HG03103 (cell line): ENCODE measurements at regions not wholly inside any gene's neighbourhood (a gene's known extent, or its start where the extent isn't known, plus 50 kb on each side); places are given as distances from the start of the nearest gene placed in this dataset.
"Not testable (repeated sequence)": the region's sequence is repeated elsewhere in the genome, so short reads cannot be mapped to it uniquely, and the experiment has no call there.

ENCODE experiments used
- ATAC-seq: cut with Tn5 transposase; IDR thresholded peaks from one replicate; pipeline ENCODE4 v1.9.1; 2021; ENCODE audit warnings: low read depth; ENCODE audit not compliant: unreplicated experiment

DNA sequence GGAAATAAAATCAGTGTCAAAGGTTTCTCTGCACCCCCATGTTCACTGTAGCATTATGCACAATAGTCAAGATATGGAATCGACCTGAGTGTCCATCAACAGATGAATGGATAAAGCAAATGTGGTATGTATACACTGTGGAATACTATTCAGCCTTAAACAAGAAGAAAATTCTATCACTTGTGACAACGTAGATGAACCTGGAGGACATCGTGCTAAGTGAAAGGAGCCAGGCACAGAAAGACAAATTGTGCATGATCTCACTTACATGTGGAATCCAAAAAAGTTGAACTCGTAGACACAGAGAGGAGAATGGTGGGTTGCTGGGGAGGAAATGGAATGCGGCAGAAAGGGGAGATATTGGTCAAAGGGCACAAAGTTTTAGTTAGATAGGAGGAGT is 136.3 kb upstream of the ESR1 start:
- ATAC-seq, result no peak

DNA sequence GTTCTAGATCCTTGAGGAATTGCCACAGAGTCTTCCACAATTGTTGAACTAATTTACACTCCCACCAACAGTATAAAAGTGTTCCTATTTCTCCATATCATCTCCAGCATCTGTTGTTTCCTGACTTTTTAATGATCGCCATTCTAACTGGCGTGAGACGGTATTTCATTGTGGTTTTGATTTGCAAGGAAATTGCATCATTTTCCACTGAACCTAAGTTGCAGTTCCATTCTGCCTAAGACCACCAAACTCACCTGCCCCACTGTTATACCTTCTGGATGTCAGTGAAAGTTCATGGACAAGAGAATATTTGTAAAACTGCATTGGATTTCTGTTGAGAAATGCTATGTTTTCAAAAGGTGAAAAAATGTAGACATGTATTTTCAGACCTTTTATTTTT is 132.9 kb upstream of the ESR1 start:
- ATAC-seq, result no peak

DNA sequence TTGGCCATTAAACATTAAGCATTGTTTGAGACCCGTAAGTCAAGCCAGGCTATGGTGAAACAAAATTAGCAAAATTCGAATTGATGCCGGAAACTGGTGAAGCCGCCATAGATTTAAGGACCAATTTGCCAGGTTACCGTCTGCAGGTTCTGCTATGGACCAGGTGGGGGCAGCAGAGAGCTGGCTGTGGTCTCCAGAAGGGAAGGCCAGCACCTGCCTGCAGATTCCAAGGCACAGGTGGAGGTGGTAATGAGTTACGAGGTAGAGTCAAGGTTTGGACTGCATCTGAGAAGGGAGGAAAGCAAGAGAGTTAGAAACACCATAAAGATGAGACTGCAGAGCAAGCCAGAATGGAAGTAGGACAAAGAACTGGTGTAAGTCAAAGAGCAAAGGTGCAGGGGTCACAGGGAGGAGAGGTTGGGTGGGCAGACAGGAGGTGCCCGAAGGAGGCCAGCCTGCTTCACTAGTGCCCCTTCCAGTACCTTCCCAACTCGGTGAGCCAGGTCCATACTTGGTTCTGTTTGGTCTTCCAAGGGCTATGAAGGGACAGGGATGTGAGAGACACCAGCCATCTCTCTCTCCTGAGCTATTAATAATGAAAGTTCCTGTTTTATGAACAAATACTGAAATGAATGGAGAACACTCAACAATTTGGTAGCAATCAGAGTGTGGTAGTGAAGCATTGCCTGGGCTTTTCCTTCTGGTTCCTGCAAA is 131.6 kb upstream of the ESR1 start:
- peak; percentile 96 for ATAC-seq

DNA sequence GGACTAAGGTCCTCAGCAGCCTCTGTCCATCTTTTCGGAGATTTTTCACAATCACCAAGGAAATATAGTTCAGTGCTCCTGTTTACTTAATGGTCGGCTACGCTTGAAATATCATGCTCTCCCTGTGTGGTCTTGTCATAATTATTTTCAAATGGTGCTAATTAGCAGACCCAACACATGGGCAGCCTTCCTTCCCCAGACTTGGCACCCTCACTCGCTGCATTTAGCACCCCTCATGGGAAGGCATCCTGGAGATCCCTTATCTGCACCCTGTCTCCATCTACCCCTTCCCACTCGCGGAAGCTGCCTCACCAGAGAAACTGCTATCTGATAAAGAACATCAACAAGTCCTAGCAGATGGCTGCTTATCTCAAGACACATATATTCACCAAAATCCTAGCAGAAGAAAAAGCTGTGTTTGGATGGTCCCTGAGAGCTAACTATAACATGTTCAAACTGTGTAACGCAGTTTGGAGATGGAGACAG is 131.0 kb upstream of the ESR1 start:
- ATAC-seq, result no peak

DNA sequence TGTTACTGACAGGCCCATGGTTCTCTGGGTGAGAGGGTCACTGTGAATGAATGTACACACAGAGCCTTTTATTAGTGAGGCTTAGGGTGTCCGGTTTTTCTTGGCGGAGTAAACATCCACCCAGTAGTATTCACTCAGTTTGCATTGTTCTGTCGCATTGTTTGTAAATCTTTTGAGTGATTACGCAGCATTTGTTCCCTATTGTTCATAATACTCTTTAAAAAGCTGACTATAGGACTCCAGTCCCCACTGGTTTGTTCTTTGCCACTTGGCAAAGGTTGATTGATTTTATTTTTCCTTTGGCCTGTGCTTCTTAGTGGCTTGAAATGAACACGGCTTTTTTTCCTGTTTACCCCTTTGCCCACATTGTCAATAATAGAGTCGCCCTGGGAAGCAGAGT is 130.1 kb upstream of the ESR1 start:
- ATAC-seq, result no peak

DNA sequence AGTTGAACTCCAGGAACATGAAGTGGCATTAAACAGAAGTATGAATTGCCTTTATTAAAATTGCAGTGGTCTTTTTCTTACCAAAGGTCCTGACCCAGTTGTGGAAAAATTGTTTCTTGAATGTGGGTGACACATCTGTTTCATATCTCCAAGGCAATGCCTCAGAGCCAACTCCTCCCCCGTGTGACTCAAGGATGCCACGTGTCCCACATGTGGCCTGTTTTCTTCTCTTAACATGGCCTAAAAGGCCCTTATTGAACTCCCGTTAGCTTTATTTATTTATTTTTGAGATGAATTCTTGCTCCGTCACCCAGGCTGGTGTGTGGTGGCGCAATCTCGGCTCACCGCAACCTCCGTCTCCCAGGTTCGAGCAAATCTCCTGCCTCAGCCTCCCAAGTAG is 128.4 kb upstream of the ESR1 start:
- no peak for ATAC-seq

DNA sequence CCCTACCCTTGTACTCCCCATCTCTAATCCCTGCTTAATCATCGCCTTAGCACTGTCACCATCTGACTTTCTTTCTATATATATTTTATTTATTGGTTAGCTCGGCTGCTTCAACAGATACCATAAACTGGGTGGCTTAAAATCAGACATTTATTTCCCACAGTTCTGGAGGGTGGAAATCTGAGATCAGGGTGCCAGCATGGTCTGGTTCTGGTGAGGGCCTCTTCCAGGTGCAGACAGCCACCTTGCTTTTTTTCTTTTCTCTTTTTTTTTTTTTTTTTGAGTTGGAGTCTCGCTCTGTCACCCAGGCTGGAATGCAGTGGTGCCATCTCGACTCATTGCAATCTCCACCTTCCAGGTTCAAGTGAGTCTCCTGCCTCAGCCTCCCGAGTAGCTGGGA is 127.5 kb upstream of the ESR1 start:
- no peak for ATAC-seq

DNA sequence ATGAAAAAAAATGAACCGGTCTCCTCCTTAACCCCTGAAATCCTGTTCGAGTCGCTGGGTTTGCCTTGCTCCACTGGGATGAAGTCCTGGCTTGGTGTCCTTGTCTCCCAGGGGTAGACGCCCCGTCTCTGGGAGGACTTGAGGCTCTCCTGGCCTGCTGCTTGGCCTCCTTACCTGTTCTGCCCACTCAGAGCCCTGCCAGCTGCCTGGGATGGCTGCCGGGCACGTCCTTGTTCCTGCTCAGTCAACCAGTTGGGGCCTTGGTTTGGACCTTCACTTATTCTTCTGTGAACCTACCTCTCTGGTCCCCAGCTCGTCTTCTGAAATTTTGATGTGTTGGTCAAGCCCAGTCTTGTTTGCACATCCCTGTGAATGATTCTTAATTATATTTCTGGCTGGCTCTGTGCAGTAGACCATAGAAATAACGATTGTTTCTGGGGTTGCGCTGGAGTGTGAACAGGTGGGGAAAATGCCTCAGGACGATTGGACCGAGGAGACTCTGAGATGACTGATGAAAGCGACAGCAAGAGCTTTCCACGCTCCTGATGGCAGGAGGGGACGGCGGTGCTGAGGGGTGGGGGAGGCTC is 126.5 kb upstream of the ESR1 start:
- ATAC-seq, result no peak

DNA sequence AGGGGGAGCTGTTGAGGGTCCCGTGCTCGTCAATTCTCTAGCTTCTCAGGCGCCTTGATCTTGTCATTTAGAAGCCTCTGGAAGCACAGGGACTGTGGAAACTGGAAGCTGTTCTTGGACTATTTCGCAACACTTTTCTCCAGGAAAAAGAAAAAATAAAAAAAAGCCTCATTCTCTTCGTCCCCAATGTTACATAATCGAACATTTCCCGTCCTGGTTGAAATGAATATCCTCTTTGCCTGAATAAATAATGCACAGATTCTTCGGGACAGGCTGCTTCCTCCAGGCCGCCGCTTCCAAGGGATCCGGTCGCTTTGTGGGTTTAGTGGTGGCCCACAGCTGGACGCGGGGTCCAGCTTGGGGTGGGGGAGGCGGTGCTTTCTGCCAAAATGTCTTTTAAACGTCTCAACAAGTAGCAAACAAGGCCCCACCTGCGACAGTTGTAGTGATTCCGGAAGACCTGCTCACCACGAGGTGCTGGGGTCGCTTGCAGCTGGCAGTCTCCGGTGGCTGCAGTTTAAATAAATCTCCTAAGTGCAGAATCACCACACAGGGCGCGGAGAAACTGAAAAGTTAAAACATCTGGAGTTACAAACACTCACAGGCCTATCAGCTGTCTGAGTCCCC is 125.9 kb upstream of the ESR1 start:
- ATAC-seq, result no peak

DNA sequence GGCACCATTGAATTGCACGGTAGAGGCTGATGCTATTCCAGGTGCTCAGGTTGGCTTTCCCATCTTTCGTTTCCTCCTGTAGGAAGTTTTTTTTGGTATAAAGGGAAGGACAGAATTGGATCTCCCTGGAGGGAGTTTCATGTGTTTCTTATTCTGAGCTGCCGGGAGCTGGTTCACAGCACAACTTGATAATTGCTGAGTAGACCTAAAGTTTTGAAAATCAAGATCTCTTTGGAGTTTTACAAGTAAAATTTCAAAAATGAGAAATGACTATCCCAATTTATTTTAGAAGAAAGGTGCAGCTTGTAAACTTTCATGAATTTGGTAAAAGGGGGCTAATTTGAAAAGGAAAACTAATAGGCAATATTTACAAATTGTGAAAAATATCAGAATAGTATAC is 125.2 kb upstream of the ESR1 start:
- no peak for ATAC-seq

DNA sequence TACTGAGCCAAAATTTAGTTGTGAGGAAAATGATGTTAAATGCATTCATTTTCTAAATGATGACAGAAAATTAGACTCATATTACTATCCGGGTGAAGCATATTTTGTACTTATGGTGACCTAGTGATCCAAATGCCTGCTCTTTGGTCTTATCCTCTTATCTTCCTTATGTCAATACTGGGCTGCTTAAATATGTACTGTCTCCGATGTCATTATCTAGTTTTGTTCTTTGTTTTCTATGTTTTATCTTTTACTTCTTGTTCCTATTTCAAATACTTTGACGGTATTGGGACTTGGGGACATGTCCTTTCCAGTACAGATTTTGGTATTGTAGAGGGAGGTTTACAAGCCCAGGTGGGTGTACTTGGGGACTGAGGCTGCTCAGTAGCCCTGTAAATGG is 124.6 kb upstream of the ESR1 start:
- ATAC-seq, result no peak

DNA sequence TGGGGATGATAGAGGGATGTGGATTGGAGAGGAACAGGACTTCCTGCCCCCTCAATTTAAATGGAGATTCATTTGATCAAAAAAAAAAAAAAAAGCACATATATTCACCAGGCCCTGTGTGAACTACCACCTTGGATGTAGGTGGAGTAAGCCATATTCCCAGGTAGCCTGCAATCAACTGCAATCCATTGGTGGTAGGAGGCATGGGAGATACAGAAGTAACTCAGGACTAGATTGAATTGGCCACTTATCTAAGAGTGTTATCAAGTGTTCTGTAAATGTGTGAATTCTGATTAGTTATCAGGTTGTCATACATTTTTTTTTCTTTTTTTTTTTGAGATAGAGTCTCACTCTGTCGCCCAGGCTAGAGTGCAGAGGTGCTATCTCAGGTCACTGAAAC is 124.1 kb upstream of the ESR1 start:
- ATAC-seq, result no peak

DNA sequence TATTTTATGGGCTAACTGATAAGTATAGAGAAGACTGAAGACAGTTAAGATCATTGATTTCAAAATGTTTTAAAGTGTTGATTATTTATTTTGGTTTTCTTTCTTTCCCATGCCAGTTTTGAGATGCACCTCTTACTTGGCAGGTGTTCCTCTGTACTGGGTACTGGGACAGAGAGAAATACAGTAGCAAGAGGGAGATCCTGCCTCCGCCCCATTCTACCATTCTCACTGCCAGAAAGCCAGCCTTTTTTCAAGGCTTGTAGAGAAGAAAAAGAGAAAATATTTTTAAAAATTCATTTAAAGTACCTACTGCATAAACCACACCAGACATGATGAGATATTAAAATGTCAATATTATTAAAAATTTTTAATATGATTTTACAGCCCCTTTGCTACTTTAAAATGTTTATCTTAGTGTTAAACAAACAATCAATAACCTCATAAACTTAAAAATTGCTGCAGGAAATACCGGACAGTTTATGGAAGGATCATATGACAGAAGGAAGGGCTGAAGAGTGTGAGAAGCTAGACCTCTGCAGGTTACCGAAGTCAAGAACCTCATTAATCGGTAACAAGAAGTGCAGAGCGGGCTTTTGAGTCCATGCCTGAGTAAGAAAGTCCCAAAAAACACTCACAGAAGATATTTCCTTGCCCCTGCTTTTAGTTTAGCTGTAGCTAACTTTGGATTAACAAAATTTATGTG is 117.8 kb upstream of the ESR1 start:
- ATAC-seq, result no peak

DNA sequence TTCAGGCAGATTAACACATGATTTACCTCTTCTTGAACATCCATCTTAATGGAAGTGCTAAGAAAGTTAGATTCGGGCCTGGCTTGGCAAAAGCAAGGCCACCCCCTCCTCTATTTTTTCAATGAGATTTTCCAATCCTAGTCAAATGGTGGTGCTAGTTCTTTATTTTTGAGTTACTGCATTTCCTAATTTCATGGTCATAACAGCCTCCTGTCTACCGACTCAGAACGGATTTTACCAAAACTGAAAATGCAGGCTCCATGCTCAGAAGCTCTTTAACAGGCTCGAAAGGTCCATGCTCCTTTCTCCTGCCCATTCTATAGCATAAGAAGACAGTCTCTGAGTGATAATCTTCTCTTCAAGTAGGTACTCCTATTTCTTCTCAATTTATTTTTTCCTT is 117.2 kb upstream of the ESR1 start:
- ATAC-seq, result no peak

DNA sequence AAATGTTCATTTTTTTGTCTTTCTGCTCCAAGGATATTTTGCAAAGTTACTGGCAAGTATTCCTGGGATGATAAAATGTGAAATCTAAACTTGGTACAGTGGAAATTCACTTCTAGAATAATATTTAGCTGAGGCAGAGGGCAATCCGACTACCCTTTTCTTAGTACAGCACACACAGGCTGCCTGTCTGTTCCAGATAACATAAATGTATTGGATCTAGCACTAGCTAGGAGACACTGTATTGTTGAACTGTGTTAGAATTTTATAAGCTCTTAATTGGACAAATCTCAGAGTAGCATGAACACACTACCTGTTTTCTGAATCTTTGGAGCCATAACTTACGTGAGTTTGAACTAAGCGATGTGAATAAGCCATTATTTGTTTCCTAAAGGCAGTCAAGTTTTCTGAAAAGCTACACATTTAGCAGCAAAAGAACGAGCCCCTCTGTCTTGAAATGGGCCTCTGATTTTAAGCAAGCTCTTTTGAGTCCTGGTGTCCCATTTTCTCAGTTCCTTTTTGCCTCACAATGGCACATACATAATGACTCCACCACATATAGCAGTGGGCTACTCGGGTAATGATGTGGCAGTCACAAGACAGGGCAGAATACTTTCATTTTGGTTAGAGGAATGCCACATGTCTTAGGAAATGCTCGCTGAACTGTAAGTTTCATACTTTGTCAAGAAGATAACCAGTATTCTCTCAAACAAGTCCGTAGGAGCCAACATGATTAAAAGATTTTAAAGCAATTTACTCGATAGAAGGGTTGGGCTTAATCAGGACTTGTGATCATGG is 116.5 kb upstream of the ESR1 start:
- ATAC-seq, result peak; percentile 95

DNA sequence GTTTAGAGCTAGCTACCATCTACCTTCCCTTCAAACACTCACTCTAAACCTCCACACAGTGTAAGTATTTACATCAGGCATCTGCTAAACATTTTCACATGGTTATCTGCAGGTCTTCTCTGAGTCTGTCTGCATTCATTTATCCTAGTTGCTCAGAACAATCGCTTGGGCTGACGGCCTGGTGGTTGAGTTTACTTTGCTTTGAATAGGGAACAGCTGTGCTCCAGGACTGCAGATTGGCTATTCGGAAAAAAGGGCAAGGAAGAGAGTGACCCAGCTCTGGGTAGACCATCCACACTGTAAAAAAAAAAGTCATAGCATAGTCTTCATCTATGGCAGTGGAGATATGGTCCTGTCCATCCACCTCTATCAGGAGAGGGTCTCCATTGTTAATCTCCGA is 115.3 kb upstream of the ESR1 start:
- no peak for ATAC-seq

DNA sequence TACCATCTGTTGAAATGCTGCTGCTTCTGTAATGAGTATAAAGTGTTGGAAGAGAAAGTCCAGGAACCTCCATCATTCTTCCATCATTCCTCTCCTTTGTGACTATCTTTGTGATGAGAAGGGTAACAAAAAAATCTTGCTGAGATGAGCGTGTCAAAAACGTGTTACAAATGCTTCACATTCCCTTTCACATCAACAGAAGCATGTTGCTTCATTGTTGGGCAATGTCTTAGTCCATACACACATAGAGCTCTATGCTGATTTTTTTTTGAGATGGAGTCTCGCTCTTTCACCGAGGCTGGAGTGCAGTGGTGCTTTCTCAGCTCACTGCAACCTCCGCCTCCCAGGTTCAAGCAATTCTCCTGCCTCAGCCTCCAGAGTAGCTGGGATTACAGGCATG is 114.1 kb upstream of the ESR1 start:
- no peak for ATAC-seq

DNA sequence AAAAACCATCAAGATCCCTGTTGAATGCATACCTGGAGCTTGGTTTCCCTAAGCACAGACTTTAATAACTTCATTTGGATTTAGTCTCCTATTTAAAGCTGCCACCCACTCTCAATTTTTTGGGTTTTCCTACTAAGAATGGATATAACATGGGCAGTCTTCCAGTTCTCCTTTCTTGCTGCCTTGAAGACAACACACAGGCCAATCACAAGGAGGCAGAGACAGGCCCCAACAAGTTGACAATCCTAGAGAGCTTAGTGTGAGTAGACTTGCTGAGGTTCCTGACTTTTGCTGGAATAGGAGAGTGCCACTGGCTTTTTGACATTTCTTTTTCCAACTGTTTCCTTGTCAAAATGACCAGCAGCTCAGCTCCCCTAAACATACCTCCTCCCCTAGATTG is 112.3 kb upstream of the ESR1 start:
- ATAC-seq, result no peak

DNA sequence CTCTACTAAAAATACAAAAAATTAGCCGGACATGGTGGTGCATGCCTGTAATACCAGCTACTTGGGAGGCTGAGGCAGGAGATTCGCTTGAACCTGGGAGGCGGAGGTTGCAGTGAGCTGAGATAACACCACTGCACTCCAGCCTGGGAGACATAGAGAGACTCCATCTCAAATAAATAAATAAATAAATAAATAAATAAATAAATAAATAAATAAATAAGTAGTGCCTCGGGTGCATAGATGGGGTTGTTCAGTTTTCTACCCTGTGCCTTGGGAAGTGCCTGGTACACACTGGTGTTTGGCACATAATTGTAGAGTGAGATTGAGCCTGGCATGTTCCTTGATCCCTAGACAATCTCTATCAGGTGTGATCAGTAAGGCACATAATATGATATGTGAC is 111.2 kb upstream of the ESR1 start:
- not testable (repeated sequence) for ATAC-seq

DNA sequence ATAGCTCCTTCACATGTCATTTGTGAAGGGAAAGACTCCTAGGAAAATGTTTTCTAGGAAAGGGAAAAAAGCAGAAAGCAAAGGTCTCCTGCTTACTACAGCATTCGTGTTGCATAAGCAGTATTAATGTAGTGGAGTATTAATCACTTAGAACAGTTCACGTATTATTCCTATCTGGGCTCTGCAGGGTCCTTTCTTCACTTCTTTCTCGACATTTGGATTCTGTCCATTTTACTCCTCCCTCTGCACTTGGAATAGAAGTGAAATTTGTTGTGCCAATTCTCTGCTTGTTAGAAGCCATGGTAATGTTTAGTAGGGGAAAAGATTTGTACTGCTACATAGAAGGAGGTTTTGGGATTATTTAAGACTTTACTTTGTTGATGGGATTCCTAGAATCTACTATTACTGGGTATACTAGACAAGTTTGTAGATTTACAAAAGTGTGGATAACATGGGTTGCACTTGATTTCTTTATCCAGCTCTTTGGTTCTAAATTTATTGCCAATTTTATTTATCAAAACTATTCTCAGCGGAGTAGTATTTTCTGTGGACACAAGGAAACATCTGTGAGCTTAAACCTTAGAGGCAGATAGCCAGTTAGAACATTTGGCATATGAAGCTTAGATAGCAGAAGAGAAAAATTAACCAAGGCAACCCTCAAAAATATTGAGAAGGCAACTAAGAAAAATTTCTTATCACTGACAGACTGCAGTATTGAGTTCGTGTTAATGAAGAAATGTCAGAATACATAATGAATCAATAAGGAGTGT is 108.4 kb upstream of the ESR1 start:
- ATAC-seq, result no peak
